ENCODE measurements at regions not wholly inside any gene's neighbourhood (a gene's known extent, or its start where the extent isn't known, plus 50 kb on each side); places are given as distances from the start of the nearest gene placed in this dataset.

DNA sequence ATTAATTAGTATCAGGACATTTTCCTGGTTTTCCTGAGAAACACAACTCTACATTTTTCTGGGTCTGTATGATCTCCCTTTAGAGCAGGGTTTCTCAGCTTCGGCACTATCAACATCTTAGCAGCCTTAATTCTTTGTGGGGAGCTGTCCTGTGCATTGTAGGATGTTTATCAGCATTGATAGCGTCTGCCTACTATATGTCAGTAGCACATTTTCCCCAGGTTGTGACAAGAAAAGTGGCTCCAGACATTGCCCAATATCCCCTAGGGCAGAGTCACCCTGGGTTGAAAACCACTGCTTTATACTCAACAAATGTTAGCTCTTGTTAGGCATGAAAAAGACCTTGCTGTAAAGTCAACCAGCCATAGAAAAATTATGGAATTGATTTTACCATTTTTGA is 195.1 kb upstream of the FMN2 start:
- FAIRE-seq, result no peak

DNA sequence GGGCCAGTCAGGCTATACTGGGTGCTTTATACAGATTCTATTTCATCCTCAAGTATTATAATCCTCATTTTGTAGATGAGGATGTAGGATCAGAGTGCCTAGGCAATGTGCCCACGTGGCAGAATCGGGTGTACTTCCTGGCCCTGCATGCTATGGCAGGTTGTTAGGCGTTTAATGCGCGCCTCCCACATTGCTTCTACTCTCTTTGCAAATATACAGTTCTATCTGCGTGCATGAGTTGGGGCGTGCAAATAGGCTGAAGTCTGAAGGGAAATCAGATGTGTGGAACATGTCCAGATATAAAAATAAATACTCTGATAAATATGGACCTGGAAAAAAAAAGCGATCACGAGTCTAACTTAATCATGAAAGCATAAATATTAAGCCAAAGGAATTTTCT is 194.7 kb upstream of the FMN2 start:
- no peak for FAIRE-seq

DNA sequence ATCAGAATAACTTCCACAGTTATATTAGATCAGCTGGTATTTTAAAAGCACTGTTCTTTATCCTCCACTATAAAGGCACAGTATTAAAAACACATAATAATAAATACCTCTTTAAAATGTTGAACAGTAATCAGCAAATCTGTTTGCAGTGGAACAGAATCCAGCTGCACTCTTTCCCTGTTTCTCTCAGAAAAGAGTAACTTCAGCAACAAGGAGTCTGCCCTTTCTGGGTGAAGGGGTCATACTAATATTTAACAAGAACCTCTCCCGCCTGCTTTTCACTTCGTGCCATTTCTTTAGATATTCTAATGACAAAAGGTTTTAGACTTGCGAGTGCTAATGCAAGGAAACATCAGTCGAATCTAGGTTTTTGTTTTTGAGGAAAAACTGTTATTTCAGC is 194.2 kb upstream of the FMN2 start:
- FAIRE-seq, result no peak

DNA sequence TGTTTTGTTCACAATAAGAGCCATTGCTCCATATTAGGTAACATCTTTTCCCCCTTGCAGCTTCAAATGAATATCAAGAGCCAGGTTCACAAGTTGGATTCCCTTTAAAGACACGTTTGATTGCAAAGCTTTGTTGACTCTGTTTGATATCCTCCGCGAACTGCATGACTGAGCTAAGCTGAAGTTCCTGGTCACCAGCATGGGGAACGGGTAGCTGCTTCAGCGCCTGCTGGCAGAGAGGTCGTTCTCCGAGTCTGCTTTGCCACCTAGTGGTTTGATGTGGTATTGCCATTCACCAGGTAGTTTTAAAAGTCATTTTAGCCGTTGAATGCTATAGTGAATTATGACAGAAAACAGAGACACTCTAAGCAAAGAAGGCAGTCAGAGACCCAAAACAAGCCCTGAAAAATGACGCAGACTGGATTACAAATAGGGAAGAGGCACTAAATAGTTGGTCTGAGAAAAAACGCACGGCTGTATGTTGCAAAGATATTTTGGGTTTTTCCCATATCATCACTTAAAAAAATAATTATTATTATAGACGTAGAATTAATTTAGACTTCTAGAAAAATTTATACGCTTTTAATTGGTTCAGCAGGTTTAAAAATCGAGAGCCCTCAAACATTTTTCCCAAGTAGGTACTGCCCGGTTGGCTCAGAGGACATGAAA is 193.5 kb upstream of the FMN2 start:
- peak; percentile 95 for FAIRE-seq

DNA sequence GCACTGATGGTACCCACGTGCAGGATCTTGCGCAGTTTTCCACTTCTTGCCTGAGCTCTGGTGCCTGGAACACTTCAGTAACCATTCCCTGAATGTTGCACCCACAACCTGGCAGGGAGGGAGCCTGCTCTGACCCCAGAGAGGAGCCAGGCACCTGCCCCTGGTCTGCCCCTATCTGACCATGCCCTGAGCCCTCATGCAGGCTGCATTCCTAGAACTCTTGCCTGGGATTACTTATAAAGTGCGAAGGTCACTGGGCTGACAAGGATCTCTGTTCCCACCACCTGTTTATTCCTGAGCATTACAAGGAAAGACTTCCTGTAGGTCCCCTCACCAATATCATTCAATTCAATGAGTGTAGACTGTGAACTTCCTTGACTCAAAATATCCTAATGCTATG is 191.9 kb upstream of the FMN2 start:
- FAIRE-seq, result no peak

DNA sequence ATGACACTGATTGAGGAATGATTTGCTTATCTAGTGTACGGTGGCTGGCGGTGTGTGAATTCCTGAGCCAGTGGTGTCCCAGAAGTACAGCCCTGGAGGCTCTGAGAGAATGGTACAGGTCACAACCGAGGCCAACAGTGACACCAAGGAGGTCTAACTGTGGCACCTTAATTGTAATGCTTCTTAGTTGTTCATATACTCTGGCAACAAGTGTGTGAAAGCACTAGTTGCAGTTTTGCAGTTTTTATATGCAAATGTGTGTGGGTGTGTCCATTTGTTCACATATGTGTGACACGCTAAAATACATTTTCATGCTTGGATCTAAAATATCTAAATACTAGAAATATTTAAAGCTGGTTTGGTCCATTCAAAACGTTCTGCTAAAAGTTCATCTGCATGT is 185.3 kb upstream of the FMN2 start:
- no peak for FAIRE-seq

DNA sequence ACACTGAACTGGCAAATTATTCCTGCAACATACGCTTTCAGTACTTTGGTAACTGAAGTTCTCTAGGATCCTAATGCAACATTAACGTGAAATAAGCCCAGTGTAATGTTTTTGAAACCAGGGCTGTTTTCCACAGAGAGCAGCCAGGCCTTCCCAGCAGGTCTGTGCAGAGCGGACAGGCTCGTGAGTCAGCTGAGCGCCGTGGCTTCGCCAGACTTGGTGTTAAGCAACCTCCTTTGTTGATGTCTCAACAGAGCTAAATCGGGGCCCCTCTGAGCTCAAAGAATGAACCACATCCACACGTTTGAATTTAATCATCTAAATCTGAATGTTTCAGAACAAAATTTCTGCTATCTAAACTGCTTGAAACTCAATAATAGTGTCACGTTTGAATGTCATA is 181.8 kb upstream of the FMN2 start:
- no peak for FAIRE-seq

DNA sequence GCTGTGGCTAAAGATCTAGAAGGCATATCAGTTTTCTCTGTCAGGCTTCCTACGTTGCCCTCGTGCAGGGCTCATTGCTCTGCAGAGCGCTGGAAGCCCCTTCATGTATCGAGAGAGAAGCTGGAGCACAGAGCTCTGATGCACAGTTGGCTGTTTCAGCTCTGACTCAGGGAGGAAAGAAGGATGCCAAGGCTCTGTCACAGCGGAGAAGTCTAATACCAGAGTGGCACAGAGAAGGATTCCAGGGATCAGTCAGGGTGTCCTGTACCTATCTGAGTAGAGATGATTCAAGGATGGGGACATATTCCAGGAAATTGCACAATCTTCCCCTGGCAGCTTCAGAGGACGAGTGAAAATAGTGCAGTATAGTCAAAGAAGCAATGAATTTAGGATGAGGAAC is 179.2 kb upstream of the FMN2 start:
- FAIRE-seq, result no peak

DNA sequence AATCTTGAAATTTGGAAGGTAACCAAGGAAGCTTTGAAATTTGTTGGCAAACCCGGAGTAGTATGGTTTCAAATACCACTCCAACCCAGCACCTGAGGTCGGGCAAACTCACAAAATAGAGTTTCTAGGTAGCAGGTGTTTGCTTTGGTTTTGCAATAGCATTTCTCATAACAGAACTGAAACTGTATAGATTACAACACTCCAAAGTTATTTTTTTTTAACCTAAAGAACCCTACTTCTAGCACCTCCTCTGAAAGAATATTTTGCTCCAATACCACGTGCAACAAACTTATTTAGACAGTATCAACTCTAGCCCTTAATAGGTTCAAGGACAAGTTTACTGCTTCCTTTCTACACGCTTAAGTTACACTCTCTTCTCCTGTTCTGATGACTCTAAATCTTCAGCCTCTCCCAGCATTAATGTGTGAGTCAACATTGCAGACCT is 178.5 kb upstream of the FMN2 start:
- FAIRE-seq, result no peak

DNA sequence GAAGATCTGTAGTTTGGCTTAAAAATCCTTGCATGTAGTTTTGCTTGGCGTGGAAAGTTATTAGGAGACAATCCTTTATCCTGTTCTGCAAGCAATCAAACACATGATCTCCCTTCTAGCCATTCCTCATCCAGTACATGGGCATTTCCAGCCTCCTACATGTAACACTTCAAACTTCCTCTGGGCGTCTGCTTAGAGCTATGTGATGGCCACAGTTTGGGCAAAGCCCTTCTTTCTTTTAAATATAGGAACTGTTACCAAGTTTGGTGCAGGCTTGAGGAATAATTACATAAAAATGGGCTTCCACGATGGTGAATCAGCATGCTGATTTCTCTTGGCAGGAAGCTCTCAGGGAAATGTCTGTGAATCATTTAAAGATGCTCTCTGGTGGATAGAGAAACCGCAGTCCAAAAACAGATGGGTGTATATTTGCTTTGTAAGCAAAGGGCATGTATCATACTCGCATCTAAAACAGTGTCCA is 176.9 kb upstream of the FMN2 start:
- no peak for FAIRE-seq

DNA sequence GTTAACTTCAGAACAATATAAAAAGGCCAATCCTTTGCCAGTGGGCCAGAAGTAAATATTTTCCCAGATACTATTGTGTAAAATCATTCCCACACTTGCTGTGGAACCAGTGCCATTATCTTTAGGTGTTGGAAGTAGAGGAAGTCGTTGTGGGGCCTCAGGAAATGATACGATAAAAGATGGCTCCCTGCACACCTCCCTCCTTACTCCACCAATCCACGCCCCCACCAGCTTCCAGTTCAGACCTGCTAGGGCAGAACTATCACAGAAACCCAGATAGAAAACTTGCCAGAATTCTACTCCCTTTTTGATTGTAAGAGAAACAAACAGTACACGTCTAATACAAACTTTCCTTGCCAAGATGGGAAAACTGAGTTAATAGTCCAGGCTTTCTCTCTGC is 173.0 kb upstream of the FMN2 start:
- FAIRE-seq, result no peak

DNA sequence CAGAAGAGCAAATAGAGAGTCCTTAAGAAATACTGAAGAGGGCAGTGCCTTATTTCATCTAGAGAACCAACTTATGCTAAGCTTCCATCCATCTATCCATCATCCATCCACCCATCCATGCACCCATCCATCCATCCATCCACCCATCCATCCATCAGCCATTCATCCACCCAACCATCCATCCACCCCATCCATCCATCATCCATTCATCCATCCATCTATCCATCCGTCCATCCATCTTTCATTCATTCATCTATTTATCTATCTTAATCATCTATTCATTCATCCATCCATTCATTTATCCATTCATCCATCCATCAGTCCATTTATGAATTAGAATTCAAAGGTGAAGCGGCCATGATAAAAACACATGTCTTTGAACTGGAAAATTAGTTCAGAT is 171.5 kb upstream of the FMN2 start:
- FAIRE-seq, result no peak

DNA sequence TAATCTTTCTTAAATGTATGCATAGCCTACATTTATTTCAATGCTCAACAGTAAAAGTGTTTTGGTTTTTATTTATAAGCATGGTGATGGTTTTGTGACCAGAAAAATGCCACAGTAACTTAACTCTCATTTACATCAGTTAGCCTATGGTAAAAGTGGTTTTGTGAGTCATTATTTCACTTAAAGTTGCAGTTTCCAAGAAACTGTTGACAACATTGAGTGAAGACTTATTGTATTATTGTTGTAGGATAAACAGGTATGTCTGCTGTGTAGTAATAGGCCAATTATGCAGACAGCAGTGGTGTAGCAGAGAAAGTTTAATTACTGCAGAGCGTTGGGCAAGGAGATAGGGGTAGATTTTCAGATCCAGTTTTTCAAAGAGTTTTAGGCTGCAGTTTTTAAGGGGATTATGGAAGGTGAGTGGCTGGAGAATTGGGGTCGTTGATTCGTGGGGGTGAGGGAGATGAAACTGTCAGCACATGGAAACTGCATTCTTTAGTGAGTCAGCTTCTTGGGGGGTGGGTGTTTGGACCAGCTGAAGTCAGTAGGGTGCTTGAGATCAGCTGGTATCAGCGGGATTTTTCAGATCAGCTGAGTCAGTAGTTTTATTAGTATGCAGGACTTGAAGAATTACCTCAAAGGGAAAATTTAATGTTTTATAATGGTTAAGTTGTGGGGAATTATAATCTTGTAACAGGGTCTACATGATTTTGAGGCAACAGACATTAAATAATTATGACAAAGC is 168.7 kb upstream of the FMN2 start:
- no peak for FAIRE-seq

DNA sequence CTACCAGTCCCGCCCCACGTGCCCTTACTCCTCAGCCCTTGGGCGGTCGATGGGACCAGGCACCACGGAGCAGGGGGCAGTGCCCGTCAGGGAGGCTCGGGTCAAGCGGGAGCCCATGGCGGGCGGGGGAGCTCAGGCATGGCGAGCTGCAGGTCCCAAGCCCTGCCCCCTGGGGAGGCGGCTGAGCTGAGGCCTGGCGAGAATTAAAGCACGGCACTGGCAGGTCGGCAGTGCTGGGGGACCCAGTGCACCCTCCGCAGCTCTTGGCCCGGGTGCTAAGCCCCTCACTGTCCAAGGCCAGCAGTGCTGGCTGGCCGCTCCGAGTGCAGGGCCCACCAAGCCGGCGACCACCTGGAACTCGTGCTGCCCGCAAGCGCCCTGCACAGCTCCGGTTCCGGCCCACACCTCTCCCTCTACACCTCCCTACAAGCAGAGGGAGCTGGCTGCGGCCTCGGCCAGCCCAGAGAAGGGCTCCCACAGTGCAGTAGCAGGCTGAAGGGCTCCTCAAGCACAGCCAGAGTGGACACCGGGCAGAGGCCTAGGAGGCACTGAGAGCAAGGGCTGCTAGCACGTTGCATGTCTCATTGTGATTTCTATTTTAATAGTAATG is 166.8 kb upstream of the FMN2 start:
- FAIRE-seq, result no peak

DNA sequence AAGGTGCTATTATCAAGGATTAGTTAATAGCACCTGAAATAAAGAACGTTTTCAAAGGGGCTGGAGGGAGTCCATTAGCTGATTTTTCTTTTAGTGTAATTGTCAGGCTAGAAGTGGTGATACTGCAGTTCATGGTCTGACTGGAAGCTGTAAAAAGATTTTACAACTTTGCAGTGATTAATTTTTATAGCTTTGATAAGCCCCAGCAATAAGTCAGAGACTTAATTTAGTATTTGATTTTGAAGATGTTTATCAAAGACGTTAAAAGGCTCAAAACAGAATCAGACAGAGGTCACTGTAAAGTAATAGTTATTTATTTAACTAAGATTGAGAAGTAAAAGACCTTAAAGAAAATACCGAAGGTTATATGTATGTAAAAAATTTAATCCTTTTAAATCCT is 165.5 kb upstream of the FMN2 start:
- FAIRE-seq, result no peak

DNA sequence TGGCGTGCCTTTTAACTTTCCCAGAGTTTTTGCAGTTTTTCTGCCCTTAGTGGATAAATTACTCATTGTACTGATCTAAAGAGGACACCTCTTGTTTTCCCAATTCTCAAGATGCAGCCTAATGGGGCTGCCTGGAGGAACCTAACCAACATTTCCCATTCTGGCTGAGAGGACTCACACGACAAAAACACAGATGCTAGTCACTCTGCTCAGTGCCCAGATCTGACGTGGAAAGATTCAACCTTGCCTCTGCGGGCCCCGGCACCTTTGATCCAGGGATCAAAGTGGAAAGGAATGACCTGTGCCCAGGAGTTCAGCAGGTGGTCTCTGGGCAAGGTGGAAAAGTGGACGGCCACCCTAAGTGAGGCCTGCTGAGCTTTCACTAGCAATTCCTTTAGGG is 162.4 kb upstream of the FMN2 start:
- no peak for FAIRE-seq

DNA sequence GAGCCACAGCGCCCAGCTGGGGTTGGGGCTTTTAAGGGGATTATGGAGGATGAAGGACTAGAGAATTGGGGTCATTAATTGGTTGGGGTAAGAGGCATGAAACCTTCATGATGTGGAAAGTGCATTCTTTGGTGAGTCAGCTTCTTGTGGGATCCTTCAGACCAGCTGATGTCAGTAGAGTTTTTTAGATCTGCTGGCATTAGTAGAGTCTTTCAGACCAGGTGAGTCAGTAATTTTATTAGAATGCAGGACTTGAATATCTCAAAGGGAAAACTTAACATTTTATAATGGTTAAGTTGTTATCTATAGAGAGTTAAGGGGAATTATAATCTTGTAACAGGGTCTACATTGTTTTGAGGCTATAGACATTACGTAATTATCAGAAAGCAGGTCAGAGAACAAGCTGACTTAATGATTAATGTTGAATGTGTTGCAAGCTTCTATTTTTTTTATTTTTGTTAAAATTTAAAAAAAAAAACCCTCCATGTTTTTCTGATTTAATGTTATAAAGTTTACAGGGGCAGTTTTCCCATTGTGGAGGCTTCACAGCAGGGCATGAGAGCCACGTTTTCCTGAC is 160.9 kb upstream of the FMN2 start:
- FAIRE-seq, result no peak

DNA sequence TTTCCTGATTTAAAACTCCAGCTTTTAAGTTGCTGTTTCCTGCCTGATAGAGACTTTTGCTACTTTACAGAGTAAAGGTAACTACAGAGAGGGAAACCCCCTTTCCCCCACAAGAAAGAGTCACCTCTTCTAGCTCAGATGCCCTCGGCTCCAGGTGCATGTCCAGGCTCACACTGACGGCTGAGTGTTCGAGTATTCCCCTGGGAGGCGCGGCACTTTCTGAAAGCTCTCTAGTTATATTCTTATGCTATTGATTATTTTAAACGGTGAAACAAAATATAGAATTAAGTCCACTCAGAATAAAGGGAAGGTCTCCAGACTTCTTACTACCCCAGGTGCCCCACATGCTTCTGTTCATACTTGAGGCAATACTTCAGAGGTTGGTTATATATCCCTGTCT is 160.3 kb upstream of the FMN2 start:
- FAIRE-seq, result no peak

DNA sequence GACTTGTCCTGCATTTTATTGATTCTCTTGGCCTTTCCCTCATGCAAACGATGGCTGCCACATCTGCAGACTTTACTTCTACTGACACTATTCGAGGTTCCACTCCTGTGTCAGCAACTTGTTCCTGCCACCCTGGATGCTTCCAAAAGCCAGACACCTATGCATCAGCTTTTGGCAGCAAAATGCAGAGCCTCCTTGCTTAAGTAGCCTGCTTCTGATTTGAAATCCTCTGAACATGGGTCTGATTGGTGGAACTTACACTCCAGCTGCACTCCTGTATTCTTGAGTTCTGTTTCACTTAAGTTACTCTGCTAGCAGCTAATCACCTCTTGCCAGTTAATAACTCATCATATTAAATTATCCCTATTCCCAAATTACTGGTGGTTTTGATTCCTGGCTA is 152.1 kb upstream of the FMN2 start:
- FAIRE-seq, result no peak

DNA sequence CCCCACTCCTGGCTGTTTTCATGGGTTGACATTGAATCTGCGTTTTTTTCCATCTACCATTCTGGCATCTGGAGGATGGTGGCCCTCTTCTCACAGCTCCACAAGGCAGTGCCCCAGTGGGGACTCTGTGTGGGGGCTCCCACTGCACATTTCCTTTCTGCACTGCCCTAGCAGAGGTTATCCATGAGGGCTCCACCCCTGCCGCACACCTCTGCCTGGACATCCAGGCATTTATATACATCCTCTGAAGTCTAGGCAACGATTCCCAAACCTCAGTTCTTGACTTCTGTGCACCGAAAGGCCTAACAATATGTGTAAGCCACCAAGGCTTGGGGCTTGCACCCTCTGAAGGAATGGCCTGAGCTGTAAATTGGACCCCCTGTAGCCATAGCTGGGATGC is 147.9 kb upstream of the FMN2 start:
- FAIRE-seq, result no peak

DNA sequence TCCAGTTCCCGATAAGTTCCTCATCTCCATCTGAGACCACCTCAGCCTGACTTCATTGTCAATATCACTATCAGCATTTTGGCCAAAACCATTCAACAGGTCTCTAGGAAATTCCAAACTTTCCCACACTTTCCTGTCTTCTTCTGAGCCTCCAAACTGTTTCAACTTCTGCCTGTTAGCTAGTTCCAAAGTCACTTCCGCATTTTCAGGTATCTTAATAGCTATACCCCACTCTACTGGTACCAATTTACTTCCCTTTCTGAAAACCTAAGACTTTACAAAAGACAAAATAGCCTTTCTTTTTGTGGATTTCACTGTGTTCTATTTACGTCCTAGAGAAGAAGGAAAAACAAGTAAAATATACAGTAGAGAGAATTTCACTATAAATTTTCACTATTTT is 147.0 kb upstream of the FMN2 start:
- FAIRE-seq, result no peak

DNA sequence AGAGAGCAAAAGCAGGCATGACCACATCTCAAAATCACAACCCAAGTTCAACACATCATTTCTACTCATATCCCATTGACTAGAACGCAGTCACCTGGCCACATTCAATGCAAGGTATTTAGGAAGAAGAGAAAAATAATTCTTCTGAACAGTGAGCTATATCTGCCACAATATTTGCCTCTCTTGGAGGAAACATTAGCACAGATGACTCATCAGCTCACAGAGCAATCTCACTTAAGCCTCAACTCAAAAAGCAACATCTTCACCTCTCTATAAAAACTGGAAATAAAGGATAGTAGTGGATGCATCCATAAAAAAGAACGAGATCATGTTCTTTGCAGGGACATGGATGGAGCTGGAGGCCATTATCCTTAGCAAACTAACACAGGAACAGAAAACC is 143.9 kb upstream of the FMN2 start:
- no peak for FAIRE-seq

DNA sequence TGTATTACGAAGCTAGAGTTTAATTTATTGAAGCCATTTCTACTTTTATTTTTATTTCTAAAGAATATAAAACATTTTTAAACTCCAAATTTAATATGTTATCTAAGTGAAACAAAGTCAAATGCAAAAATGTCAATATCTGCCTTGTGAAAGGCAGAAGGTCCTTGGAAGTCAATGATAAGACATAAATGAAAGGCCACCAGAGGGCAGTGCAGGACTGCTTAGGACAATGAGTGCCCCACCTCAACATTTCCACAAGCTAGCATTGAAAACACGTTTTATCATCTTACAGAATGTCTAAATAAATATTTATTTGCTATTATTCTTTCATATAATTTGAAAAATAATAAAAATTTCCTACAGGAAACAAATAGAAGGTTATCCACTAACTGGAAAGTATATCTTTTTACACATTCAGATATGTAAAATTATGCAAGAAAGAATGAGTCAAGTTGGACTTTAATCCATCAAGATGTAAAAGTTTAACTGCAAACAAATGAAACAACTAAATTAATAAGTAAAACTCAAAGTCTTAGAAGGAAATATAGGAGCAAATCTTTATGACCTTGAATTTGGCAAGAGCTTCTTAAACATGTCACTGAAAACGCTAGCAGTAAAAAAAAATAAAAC is 140.1 kb upstream of the FMN2 start:
- FAIRE-seq, result peak; percentile 96
